NCI-H2196 treated with DMSO at 0.1 percent for 48 hours (cell line): ENCODE measurements at regions not wholly inside any gene's neighbourhood (a gene's known extent, or its start where the extent isn't known, plus 50 kb on each side); places are given as distances from the start of the nearest gene placed in this dataset.

ENCODE experiments used
- DNase-seq: peaks from one replicate; lab custom pipeline; 2025; ENCODE audit not compliant: unreplicated experiment; lab: John Stamatoyannopoulos, UW

GRCh38 chrX:6701085-6701484 lies 166.2 kb upstream of the VCX3A start:
- no peak for DNase-seq

- no peak for DNase-seq
Observed at GRCh38 chrX:6695717-6696116, 160.8 kb upstream of the VCX3A start.

- DNase-seq: no peak
Observed at GRCh38 chrX:6694977-6695376, 160.1 kb upstream of the VCX3A start.

- DNase-seq: no peak
Observed at GRCh38 chrX:6694221-6694620, 159.3 kb upstream of the VCX3A start.

- no peak for DNase-seq
Observed at GRCh38 chrX:6693051-6693450, 158.1 kb upstream of the VCX3A start.

GRCh38 chrX:6685489-6685888 lies 150.6 kb upstream of the VCX3A start:
- DNase-seq: no peak

GRCh38 chrX:6683353-6683752 lies 148.4 kb upstream of the VCX3A start:
- no peak for DNase-seq

GRCh38 chrX:6681521-6682145 lies 146.7 kb upstream of the VCX3A start:
- no peak for DNase-seq

GRCh38 chrX:6679988-6680387 lies 145.1 kb upstream of the VCX3A start:
- DNase-seq: no peak

- DNase-seq: no peak
Observed at GRCh38 chrX:6679550-6679949, 144.6 kb upstream of the VCX3A start.

- peak; percentile 0 for DNase-seq
Observed at GRCh38 chrX:6678313-6678712, 143.4 kb upstream of the VCX3A start.

GRCh38 chrX:6674734-6675133 lies 139.8 kb upstream of the VCX3A start:
- no peak for DNase-seq

GRCh38 chrX:6667048-6667768 lies 132.3 kb upstream of the VCX3A start:
- no peak for DNase-seq

- DNase-seq: no peak
Observed at GRCh38 chrX:6666624-6667023, 131.7 kb upstream of the VCX3A start.

- no peak for DNase-seq
Observed at GRCh38 chrX:6661736-6662135, 126.8 kb upstream of the VCX3A start.

- no peak for DNase-seq
Observed at GRCh38 chrX:6660567-6661264, 125.8 kb upstream of the VCX3A start.

GRCh38 chrX:6645216-6645615 lies 110.3 kb upstream of the VCX3A start:
- DNase-seq: no peak

GRCh38 chrX:6644411-6644810 lies 109.5 kb upstream of the VCX3A start:
- no peak for DNase-seq

GRCh38 chrX:6640727-6641126 lies 105.8 kb upstream of the VCX3A start:
- DNase-seq: no peak

GRCh38 chrX:6614506-6614905 lies 79.6 kb upstream of the VCX3A start:
- DNase-seq: no peak

- DNase-seq: no peak
Observed at GRCh38 chrX:6599230-6599860, 64.4 kb upstream of the VCX3A start.
